Forelimb muscle (tissue), 1 donor: ENCODE measurements at regions not wholly inside any gene's neighbourhood (a gene's known extent, or its start where the extent isn't known, plus 50 kb on each side); places are given as distances from the start of the nearest gene placed in this dataset.
"Not testable (repeated sequence)": the region's sequence is repeated elsewhere in the genome, so short reads cannot be mapped to it uniquely, and the experiment has no call there.

Experiments used
- DNase-seq: peaks from one replicate; pipeline ENCODE4 v3.0.0-alpha.2; 2013; ENCODE audit warnings: low read depth

GRCh38 chr17:45554479-45554878, 64.0 kb upstream of the PLEKHM1 start:
- not testable (repeated sequence) for DNase-seq

- not testable (repeated sequence) for DNase-seq
Observed at GRCh38 chr17:45558821-45559220, 68.3 kb upstream of the PLEKHM1 start.

DNA sequence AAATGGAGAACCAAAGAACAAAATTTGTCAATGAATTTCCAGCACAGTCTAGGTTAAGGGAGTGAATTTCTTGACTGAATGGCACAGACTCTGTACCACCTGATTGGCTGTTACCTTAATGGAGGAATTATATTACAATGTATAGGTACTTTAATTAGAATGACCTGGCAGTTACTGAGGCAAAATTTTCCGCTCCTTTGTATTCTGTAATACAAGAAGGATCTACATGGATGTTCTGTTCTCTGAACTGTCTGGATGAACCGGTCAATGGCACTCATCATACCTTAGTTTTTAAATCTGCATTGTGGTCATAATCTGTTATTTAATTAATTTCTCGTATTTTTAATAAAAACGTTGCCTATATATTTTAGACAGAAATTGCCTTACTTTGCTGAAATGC, 72.3 kb upstream of the PLEKHM1 start:
- DNase-seq, result not testable (repeated sequence)

GRCh38 chr17:45563283-45563682, 72.8 kb upstream of the PLEKHM1 start:
- DNase-seq, result not testable (repeated sequence)

DNA sequence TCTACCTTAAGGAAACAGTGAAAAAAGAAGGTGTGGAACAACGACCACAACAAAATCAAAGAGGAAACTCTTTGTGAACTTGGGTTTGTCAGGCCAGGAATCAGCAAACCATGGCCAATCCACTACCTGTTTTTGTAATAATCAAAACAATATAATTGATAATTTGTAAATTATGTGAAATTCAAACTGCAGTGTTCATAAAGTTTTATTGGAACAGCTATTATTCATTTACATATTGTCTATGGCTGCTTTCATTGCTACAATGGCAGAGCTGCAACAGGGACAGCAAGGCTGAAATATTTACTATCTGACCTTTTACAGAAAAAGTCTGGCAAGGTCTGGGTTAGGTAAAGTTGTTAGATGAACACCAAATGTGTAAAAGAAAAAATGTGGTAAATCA, 77.8 kb upstream of the PLEKHM1 start:
- DNase-seq, result not testable (repeated sequence)

DNA sequence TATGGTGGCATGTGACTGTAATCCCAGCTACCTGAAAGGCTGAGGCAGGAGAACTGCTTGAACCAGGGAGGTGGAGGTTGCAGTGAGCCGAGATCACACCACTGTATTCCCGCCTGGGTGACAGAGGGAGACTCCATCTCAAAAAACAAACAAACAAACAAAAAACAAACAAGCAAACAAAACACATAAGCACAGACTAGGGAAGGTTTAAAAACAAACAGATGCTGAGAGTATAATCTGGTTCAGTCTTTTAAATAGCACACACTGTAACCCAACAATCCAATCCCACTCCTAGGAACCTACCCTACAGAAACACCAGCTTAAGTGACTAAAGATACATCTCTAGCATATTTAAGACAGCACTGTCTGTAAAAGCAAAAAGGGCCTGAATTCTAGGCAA, 82.8 kb upstream of the PLEKHM1 start:
- DNase-seq, result not testable (repeated sequence)

DNA sequence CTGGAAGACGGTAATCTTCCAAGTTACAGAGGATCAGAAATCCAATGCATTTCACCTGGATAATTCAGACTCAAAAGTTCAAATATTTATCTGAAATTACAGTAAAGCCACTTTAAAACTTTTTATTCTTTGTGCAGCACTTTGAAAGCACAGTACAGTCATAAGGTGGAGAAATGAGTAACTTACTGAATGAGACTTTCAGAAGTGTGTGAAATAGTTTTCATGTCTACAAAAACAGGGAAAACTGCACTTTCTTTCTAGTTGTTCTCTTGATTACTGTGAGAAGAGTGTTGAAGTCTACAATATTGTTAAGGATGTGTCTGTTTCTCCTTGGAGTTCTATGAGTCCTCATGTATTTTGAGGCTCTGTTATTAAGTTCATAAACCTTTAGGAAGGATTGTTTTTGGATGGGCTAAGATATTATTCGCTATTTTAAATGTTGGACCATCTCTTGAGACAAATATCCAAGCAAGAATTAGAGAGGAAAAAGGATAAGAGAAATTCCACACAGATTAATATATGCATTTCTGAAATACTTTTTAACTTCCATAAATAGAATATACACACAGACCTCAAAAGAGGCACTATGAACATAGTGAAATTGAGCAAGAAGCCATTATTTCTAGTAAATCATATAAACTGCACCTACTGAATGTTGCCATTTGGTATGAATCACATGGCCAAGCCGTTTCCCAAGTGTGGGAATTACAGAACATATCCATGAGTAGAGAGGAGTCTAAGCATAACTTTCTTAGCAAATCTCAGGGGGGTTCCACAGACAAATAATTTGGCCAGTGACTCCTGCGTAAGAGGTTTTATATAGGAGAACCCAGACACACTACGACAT, 83.6 kb upstream of the PLEKHM1 start:
- no peak for DNase-seq

DNA sequence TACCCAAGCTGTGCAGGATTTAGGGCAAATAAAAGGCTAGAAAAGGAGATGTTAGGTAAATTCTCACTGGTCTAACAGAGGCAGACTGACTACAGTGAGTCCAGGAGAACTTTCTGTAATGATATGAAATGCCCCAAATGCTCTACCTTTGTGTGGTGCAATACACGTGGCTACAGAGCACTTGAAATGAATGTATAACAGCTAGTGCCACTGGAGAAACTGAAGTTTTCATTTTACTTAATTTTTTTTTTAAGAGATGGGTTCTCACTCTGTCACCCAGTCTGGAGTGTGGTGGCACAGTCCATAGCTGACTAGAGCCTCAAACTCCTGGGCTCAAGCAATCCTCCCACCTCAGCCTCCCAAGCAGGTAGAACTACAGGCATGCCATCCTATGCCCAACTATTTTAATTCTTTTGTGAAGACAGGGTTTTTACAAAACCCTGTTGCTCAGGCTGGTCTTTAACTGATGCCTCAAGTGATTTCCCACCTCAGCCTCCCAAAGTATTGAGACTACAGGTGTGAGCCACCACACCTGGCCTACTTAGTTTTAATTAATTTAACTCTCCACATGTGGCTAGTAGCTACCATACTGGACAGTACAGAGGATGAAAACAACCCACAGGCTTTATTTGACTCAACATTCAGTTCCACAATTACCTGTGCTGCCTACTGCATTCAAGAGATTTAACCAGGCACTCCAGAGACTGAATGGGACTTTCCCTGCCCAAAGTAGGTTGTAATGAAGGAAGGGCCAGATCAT, 84.8 kb upstream of the PLEKHM1 start:
- DNase-seq, result no peak

- DNase-seq, result not testable (repeated sequence)
Observed at GRCh38 chr17:45576527-45577307, 86.2 kb upstream of the PLEKHM1 start.

DNA sequence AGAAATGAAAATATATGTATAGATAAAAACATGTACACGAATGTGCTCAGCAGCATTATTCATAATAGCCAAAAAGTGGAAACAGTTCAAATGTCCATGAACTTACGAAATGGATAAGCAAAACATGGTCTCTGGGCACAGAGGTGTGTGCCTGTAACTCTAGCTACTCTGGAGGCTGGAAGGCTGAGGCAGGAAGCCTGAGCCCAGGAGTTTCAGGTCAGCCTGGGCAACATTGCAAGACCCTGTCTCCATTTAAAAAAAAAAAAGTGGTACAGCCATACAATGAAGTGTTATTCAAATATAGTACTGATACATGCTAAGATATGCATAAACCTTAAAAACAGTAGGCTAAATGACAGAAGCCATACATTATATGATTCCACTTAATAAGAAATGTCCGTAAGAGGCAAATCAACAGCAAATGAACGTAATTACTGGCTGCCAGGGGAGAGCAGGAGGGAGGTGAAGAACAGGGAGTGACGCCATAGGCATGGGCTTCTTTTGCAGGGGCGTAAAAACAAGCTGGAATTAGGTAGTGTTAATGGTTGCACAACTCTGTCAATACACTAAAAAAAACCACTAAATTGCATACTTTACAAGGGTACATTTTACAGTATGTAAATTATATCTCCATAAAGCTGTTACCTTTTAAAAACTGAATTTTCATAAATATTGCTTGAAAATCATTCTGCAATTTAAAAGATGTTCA, 87.2 kb upstream of the PLEKHM1 start:
- no peak for DNase-seq

GRCh38 chr17:45578516-45579455, 88.3 kb upstream of the PLEKHM1 start:
- DNase-seq, result no peak

GRCh38 chr17:45579529-45580495, 89.3 kb upstream of the PLEKHM1 start:
- DNase-seq, result no peak

DNA sequence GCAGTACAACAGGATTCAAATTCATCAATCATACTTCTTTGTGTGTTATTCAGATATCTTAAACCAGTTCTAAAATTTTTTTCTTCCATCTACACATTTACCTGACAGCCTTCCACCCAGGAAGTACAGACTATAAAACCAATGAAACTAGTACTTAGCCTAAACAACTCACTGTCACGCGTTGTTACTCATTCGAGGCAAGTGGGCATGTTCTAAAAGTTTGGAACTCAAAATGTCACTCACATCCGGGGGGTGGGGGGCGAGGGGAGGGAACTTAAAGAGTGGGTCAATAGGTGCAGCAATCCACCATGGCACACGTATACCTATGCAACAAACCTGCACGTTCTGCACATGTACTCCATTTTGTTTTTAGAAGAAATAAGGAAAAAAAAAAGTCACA, 90.4 kb upstream of the PLEKHM1 start:
- no peak for DNase-seq

DNA sequence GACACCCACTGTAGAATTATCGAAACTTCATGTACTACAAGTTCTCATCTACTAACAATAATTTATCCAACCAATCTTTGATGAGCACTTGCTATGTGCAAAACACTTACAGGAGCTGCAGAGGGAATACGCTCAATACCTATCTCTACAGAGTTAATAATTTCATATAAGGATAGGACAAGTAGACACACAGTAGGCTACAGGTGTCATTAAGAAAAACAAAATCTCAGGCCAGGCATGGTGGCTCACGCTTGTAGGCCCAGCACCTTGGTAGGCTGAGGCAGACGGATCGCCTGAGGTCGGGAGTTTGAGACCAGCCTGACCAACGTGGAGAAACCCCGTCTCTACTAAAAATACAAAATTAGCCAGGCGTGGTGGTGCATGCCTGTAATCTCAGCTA, 91.3 kb upstream of the PLEKHM1 start:
- DNase-seq, result no peak

DNA sequence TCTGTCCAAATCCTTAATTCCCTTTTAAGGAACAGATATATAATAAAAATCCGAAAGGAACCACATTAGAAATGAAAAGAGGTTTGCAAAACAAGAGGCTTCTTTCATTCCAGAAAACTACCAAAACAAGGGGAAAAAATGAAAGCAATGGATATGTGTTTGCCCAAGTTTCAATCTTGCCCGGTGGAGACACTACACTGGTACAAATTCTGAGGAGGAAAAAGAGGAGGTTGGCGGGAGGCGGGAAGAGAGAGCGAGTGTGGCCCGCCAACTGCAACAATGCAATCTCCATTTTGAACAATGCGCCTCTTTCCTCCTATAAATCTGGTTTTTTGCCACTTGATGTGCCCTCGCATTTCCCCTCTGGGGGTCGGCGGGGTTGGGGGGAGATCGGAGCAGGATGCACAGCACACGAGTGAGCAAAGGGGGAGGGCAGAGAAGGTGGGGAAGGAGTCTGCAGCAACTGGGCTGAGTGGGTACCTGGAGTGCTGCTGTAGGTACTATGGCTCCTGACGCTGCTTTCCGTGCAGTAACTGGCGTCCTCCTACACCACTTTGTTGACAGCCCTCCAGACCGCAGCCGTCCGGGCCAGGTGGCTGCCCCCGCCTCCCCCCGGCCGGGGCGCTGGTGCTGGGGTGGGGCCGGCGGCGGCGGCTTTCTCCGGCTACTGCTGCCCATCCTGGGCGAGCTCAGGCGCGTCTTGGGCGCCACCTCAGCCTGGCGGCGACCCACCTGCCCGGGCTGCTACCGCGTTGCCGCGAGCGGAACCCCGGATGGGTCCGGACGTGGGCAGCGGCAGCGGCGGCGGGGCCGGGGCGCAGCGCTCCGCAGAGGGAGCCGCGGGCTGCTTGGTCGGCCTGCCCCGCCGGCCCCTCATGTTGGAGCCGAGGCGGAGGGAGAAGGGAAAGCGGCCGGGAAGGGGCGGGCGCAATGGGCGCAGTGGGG, 93.8 kb upstream of the PLEKHM1 start:
- no peak for DNase-seq

- DNase-seq, result peak; percentile 41
Observed at GRCh38 chr17:45585037-45585733, 94.7 kb upstream of the PLEKHM1 start.
